Uterus (tissue), 3 donors: ENCODE measurements at regions not wholly inside any gene's neighbourhood (a gene's known extent, or its start where the extent isn't known, plus 50 kb on each side); places are given as distances from the start of the nearest gene placed in this dataset.
A peak's percentile ranks its signal among the peaks of the same experiment; 100 is the strongest.
"Not testable (repeated sequence)": the region's sequence is repeated elsewhere in the genome, so short reads cannot be mapped to it uniquely, and the experiment has no call there.

Source experiments
- DNase-seq, 2 donors: peaks; one replicate each; pipeline ENCODE4 v3.0.0-alpha.2; 2019 to 2020
- H3K27ac ChIP-seq, 2 donors: fragments of 200-600 bp; sonication (generic); 1 replicate in 1 of 2; 2 replicates in 1 of 2; pipeline ENCODE4 v1.5.1; 2016 to 2018
- H3K27me3 ChIP-seq, 2 donors: fragments of 200-600 bp; sonication (generic); one replicate each; pipeline ENCODE4 v1.5.1; 2018 to 2019; ENCODE audit warnings: control low read depth in 1 of 2
- H3K36me3 ChIP-seq, 2 donors: fragments of 200-600 bp; sonication (generic); one replicate each; pipeline ENCODE4 v1.5.1; 2019; ENCODE audit warnings: control low read depth in 1 of 2
- H3K4me1 ChIP-seq, 2 donors: fragments of 200-600 bp; sonication (generic); one replicate each; pipeline ENCODE4 v1.5.1; 2018 to 2019; ENCODE audit warnings: control low read depth in 1 of 2
- H3K4me3 ChIP-seq, 2 donors: fragments of 200-600 bp; sonication (generic); 1 replicate in 1 of 2; 2 replicates in 1 of 2; pipeline ENCODE4 v1.5.1; 2018 to 2019; ENCODE audit warnings: mild to moderate bottlenecking in 1 of 2
- H3K9me3 ChIP-seq, 2 donors: fragments of 200-600 bp; sonication (generic); one replicate each; pipeline ENCODE4 v1.5.1; 2019; ENCODE audit warnings: control low read depth in 1 of 2
- CTCF ChIP-seq, 4 experiments: fragments of 200-600 bp in 2 of 4; fragments of 450-650 bp in 2 of 4; sonication (generic) in 2 of 4; IDR thresholded peaks; one replicate each; pipeline ENCODE4 v1.5.1; 2016 to 2019; ENCODE audit warnings: antibody characterized with exemption in 4 of 4, mild to moderate bottlenecking in 2 of 4, moderate library complexity in 1 of 4
- POLR2A ChIP-seq, 2 donors: fragments of 450-650 bp; IDR thresholded peaks; one replicate each; pipeline ENCODE4 v1.6.1; 2016; ENCODE audit warnings: antibody characterized with exemption in 2 of 2, mild to moderate bottlenecking in 1 of 2, moderate library complexity in 1 of 2
- intact Hi-C: fragments of 100-400 bp; cut with DNase I; formaldehyde crosslinking; loops from one replicate; pipeline ENCODE4 v1.15.1; 2023; ENCODE audit warnings: low total_unique reads
- donor health status: DM: yes; HTN: yes; CAD: no.

GRCh38 chr3:40689837-40690236 is 165.1 kb downstream of the ZNF621 start:
- TF ChIP-seq POLR2A (IDR thresholded peaks at IDR 0.05) (no peak), CTCF (IDR thresholded peaks at IDR 0.05) (no peak)
- no peaks in the 10 kb centered on the region for H3K36me3 ChIP-seq
- intact Hi-C loops, result no loop called here
- no peak for DNase-seq
- H3K27me3 ChIP-seq, result no peaks in the 10 kb centered on the region
- no peaks in the 10 kb centered on the region for H3K9me3 ChIP-seq
- H3K27ac ChIP-seq, result peak overlapping the region; percentile 65 to 77
- no peak overlapping the region for H3K4me3 ChIP-seq
- H3K4me1 ChIP-seq, result peaks cover 5 to 11% of the 10 kb centered on the region in 2 donors

GRCh38 chr3:40690749-40691451 is 166.1 kb downstream of the ZNF621 start:
- Histone ChIP-seq H3K27me3 (no peaks in the 10 kb centered on the region), H3K36me3 (no peaks in the 10 kb centered on the region), H3K9me3 (no peaks in the 10 kb centered on the region), H3K4me3 (no peak overlapping the region), H3K4me1 (peaks cover 11% of the 10 kb centered on the region in 2 donors), H3K27ac (peak overlapping the region; percentile 65 to 77)
- DNase-seq, result peak; percentile 78 to 80
- intact Hi-C loops, result no loop called here
- TF ChIP-seq CTCF (IDR thresholded peaks at IDR 0.05) (no peak), POLR2A (IDR thresholded peaks at IDR 0.05) (no peak)

DNA sequence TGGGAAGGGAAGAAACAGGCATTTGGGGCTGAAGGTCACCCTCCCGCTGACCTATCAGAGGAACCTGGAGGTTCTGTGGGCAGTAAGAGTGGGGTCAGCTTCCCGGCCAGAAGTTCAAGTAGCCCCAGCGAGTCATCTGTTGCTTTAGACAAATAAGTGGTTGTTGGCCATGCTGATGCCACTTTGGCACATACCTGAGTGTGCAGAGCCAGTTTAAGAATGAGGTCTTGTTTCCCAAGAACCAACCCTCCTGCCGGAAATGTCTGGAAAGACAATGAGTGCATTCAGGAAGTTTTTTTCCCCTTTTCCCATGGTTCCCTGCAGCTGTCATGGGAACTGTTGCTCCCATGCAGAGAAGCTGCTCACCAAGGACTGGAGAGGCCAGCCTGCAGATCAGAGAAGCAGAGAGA is 166.7 kb downstream of the ZNF621 start:
- TF ChIP-seq CTCF (IDR thresholded peaks at IDR 0.05) (no peak), POLR2A (IDR thresholded peaks at IDR 0.05) (no peak)
- Histone ChIP-seq H3K36me3 (no peaks in the 10 kb centered on the region), H3K27me3 (no peaks in the 10 kb centered on the region), H3K9me3 (no peaks in the 10 kb centered on the region), H3K4me3 (no peak overlapping the region), H3K27ac (peak overlapping the region; percentile 65 to 77), H3K4me1 (peaks cover 11% of the 10 kb centered on the region in 2 donors)
- peak; percentile 22 to 26 for DNase-seq
- intact Hi-C loops, result no loop called here

DNA sequence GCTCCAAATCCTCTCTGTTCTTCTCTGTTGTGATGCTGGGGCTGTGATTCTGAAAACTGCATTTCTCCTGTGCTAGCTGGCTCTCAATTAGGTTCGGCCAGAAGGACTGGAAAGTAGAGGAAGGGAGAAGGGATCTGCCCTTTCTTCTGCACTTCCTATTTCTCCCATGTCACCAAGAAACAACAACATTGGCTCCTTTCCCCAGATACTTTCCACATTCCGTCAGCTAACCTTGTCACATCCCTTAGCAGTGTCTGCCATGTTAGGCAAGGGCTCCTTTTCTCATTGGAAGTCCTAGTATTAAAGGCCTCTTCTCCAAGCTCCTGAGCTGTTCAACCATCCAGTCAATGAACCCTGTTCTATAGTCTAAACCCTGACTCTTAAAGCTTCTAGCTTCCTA is 171.1 kb downstream of the ZNF621 start:
- no peaks in the 10 kb centered on the region for H3K27me3 ChIP-seq
- intact Hi-C loops, result no loop called here
- no peak for DNase-seq
- H3K9me3 ChIP-seq, result no peaks in the 10 kb centered on the region
- TF ChIP-seq POLR2A (IDR thresholded peaks at IDR 0.05), result no peak
- TF ChIP-seq CTCF (IDR thresholded peaks at IDR 0.05), result no peak
- no peak overlapping the region for H3K4me3 ChIP-seq
- no peaks in the 10 kb centered on the region for H3K36me3 ChIP-seq
- peak overlapping the region in 1 of 2 donors; percentile 12 for H3K27ac ChIP-seq
- H3K4me1 ChIP-seq, result peaks cover 11% of the 10 kb centered on the region in 2 donors

DNA sequence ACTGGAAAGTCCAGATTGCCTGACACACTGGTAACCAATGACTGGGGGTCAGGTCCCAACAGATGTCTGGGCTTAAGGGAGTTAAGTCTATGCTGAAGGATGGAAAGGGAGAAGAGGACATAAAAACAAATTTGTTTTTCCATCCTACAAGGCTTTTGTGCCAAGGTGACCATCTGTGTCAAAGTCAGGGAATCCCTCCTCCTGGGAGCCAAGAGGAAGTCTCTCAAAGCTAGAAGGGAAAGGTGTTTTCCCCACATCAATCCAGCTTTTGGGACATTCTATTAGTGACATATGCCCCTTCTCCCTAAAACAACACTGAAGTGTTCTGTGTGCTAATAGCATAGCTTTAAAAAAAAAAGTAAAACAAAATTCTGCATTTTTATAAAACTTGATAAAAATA is 173.9 kb downstream of the ZNF621 start:
- intact Hi-C loops, H3K27me3 ChIP-seq, DNase-seq, H3K27ac ChIP-seq, H3K4me3 ChIP-seq, H3K9me3 ChIP-seq, H3K36me3 ChIP-seq: not testable (repeated sequence)
- H3K4me1 ChIP-seq, result peaks cover 5 to 11% of the 10 kb centered on the region in 2 donors
